OCI-LY7 (cell line): ENCODE measurements at regions not wholly inside any gene's neighbourhood (a gene's known extent, or its start where the extent isn't known, plus 50 kb on each side); places are given as distances from the start of the nearest gene placed in this dataset.

Experiments used
- EZH2phosphoT487 ChIP-seq: fragments of 200-600 bp; sonication (generic); IDR thresholded peaks from 2 replicates; pipeline ENCODE4 v1.6.1; 2018; ENCODE audit warnings: low read depth, borderline replicate concordance, mild to moderate bottlenecking, mixed run types, antibody characterized with exemption, low read length, moderate library complexity, mixed read lengths
- TF ChIP-seq, protein P1 (sequence below): fragments of 200-600 bp; sonication (generic); conservative IDR thresholded peaks from 2 replicates; pipeline ENCODE4 v1.5.1; 2014; ENCODE audit warnings: mild to moderate bottlenecking, antibody characterized with exemption, low read length, moderate library complexity, mixed read lengths

- TF ChIP-seq, protein P1, sequence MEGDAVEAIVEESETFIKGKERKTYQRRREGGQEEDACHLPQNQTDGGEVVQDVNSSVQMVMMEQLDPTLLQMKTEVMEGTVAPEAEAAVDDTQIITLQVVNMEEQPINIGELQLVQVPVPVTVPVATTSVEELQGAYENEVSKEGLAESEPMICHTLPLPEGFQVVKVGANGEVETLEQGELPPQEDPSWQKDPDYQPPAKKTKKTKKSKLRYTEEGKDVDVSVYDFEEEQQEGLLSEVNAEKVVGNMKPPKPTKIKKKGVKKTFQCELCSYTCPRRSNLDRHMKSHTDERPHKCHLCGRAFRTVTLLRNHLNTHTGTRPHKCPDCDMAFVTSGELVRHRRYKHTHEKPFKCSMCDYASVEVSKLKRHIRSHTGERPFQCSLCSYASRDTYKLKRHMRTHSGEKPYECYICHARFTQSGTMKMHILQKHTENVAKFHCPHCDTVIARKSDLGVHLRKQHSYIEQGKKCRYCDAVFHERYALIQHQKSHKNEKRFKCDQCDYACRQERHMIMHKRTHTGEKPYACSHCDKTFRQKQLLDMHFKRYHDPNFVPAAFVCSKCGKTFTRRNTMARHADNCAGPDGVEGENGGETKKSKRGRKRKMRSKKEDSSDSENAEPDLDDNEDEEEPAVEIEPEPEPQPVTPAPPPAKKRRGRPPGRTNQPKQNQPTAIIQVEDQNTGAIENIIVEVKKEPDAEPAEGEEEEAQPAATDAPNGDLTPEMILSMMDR: no peak
- TF ChIP-seq EZH2phosphoT487: no peak
These were observed 422.8 kb upstream of the STXBP6 start for GRCh38 chr14:25472700-25473099.
